HG02938 (cell line): ENCODE measurements at regions not wholly inside any gene's neighbourhood (a gene's known extent, or its start where the extent isn't known, plus 50 kb on each side); places are given as distances from the start of the nearest gene placed in this dataset.
"Not testable (repeated sequence)": the region's sequence is repeated elsewhere in the genome, so short reads cannot be mapped to it uniquely, and the experiment has no call there.

ENCODE experiments used
- ATAC-seq: cut with Tn5 transposase; IDR thresholded peaks from one replicate; pipeline ENCODE4 v1.9.1; 2021; ENCODE audit warnings: mild to moderate bottlenecking, moderate library complexity; ENCODE audit not compliant: unreplicated experiment

- no peak for ATAC-seq
Measured at GRCh38 chr2:195572895-195573683, 83.9 kb upstream of the SLC39A10 start.

DNA sequence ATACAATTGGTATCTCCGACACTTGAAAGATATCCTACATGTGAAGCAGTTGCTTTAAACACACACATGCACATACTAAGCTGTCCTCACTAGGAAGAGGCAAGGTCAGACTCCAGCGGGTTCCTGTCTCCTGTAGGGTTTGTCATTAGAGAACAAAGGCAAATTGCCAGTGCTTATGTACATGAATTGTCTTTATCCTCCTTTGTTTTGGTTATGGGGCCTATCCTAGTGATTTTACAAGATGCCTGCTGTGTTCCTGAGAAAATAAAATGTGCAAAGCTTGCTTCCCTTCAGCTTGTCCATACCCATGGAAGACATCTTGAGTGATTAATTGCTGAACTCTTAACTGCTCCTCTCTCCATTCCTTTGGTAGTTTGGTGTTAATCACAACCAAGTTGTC is 86.7 kb upstream of the SLC39A10 start:
- no peak for ATAC-seq

GRCh38 chr2:195569255-195569654 is 87.8 kb upstream of the SLC39A10 start:
- ATAC-seq: no peak

DNA sequence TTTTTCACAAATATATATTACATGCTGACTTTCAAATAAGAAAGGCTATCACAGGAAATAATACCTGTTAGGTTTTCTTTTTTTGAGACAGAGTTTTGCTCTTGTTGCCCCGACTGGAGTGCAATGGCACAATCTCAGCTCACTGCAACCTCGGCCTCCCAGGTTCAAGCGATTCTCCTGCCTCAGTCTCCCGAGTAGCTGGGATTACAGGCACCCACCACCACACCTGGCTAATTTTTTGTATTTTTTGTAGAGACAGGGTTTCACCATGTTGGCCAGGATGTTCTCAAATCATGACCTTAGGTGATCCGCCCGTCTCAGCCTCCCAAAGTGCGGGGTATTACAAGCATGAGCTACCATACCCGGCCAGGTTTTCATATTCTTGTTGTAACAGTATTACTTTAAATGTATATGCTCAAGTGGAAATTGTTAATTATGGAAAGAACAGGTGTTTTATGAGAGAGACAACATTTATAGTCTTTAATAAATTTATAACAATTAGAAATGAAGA is 92.3 kb upstream of the SLC39A10 start:
- not testable (repeated sequence) for ATAC-seq

- no peak for ATAC-seq
Measured at GRCh38 chr2:195563857-195564512, 93.0 kb upstream of the SLC39A10 start.

GRCh38 chr2:195562570-195563566 is 94.2 kb upstream of the SLC39A10 start:
- ATAC-seq: no peak

DNA sequence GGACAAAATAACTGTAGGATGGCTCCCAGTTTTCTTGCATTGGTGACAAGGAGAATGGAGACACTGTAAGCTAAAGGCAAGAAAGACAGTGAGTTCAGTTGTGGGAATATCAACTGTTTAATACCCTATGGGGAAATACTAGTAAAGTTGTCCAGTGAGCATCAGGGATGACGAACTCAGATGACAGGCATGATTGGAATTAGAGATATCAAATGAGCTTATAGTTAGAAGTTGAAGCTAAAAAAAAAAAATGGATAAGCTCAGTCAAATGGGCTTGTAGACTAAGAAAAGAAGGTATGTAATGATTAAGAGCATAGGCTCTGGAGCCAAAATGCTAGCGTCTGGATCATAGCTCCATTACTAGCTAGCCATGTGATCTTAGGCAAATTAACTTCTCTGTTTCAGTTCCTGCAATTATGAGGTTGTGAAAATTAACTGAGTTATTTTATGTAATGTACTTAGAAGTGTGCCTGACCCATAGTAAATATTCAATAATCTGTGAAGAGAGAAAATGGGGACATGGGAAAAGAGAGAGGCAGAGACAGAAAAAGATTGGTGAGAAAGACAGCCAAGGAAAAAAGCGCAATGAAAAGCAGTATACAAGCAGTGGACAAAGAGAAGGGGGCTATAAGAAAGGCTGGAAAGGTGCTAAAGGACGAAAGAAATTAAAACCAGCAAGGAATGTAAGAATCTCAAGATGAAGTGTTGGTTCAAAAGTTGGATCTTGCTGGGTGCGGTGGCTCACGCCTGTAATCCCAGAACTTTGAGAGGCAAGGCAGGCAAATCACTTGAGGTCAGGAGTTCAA is 95.7 kb upstream of the SLC39A10 start:
- ATAC-seq: peak; percentile 47

- ATAC-seq: no peak
Measured at GRCh38 chr2:195560209-195560895, 96.7 kb upstream of the SLC39A10 start.

DNA sequence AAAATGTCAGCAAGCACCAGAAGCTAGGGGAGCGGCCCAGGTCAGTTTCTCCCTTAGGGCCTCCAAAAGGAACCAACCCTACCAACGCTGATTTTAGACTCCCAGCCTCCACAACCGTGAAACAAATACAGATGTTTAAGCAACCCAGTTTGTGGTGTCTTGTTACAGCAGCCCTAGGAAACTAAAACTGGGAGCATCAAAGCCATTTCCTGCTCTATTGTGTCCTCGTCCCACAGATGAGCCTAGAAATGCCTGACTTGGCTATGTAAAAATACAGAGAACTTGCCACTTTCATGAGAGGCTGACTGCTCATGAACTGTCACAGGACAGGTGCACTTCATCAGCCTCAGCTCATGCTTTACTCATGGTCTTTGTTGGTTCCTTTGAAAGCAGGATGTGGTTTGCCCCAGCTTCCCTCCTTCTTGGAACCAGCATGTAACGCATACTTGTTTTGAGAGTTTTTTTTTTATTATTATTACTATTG is 97.6 kb upstream of the SLC39A10 start:
- ATAC-seq: peak; percentile 82

DNA sequence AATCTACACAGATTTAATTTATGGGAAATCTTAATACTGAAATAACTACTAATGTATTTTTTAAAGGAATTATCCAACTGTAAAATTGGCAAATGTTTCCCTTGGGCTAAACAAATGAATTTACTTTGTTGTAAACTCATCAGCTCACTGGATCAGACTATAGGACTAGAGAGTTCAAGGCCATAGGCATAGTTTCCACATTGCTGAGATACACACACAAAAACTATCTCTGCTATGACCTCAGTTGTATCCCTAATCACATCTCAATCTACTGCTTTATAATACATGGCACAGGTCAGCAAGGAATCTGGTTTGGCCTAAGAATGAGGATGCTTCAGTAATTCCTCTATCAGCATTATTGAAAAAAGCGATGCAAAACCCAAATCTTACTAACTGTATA is 101.1 kb upstream of the SLC39A10 start:
- ATAC-seq: no peak

- no peak for ATAC-seq
Measured at GRCh38 chr2:195552581-195552980, 104.4 kb upstream of the SLC39A10 start.

DNA sequence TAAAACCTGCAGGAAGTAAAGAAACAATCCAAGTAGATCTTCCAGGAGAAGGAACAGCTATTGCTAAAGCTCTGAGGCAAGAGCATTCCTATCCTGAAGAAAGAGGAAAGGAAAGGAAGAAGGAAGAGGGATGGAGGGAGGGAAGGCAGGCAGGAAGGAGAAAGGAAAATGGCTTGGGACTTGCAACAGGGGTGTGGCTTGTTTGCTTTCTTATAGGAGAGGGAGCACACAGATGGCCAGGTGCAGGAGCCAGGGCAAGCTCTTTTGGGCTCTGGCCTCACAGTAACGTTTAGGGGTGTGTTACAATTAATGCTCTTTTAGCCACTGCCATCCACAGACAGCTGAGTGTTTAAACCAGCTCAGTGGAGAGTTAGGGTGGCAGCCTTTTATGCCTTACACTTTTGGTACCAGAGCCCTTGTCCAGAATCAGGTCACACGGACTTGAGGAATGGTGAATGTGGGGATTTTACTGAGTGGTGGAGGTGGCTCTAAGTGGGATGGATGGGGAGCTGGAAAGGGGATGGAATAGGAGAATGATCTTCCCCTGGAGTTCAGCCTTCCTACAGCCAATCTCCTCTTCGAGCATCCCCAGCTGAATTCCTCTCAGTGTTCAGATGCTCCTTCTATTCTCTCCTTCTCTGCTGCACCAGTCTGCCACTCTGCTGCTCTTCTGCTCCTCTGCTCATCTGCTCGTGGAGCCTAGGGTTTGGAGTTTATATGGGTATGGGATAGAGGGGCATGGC is 108.7 kb upstream of the SLC39A10 start:
- ATAC-seq: no peak

DNA sequence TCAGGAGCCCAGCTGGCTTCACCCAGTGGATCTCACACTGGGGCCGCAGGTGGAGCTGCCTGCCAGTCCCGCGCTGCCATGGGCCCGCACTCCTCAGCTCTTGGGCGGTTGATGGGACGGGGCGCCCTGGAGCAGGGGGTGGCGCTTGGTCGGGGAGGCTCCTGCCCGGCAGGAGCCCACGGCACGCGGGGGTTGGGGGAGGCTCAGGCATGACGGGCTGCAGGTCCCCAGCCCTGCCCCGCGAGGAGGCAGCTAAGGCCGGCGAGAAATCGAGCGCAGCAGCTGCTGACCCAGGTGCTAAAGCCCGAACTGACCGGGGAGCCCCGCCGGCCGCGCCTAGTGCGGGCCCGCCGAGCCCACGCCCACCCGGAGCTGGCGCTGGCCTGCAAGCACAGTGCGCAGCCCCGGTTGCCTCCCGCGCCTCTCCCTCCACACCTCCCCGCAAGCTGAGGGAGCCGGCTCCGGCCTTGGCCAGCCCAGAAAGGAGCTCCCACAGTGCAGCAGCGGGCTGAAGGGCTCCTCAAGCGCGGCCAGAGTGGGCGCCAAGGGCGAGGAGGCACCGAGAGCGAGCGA is 109.7 kb upstream of the SLC39A10 start:
- not testable (repeated sequence) for ATAC-seq

- ATAC-seq: no peak
Measured at GRCh38 chr2:195545811-195546210, 111.2 kb upstream of the SLC39A10 start.

- ATAC-seq: peak; percentile 97
Measured at GRCh38 chr2:195543902-195544894, 112.8 kb upstream of the SLC39A10 start.

DNA sequence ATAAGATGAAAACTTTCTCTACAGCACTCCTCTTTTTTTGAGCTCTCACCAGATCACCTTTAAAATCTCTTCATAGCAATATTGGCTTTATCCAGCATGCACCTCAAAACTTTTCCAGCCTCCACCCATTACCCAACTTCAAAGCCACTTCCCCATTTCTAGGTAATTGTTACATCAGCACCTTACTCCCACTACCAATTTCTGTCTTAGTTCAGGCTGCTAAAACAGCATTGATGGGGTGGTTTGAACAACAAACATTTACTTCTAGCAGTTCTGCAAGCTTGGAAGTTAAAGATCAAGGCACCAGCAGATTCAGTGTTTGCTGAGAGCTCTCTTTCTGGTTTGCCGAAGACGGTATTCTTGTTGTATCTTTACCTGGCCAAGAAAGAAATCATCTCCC is 114.0 kb upstream of the SLC39A10 start:
- no peak for ATAC-seq

GRCh38 chr2:195542067-195542466 is 115.0 kb upstream of the SLC39A10 start:
- no peak for ATAC-seq
